AG04450 (cell line): ENCODE measurements at regions not wholly inside any gene's neighbourhood (a gene's known extent, or its start where the extent isn't known, plus 50 kb on each side); places are given as distances from the start of the nearest gene placed in this dataset.

Source experiments
- CTCF ChIA-PET: fragments of 300-600, 350-600 bp; formaldehyde crosslinking; extraction: SDS; loops from one replicate; lab custom pipeline; 2022; ENCODE audit warnings: antibody characterized with exemption, inconsistent platforms; lab: Charles Lee
- POLR2A ChIA-PET: fragments of 350-600 bp; formaldehyde crosslinking; extraction: SDS; loops from one replicate; lab custom pipeline; 2021; ENCODE audit warnings: antibody characterized with exemption, inconsistent platforms; lab: Yijun Ruan, JAX
- DNase-seq: peaks from one replicate; pipeline ENCODE4 v3.0.0-alpha.2; 2011; ENCODE audit warnings: low read depth, low spot score
- H3K27ac ChIP-seq: one replicate; pipeline ENCODE4 v1.5.1; 2012; ENCODE audit warnings: low read depth, low read length, control low read depth
- H3K27me3 ChIP-seq: one replicate; pipeline ENCODE4 v1.6.0; 2012; ENCODE audit warnings: low read length; ENCODE audit not compliant: control insufficient read depth, insufficient read depth
- H3K4me3 ChIP-seq: 2 replicates; pipeline ENCODE4 v1.5.1; 2011; ENCODE audit warnings: mild to moderate bottlenecking, low read depth, low read length, control low read depth
- H3K9me3 ChIP-seq: 2 replicates; pipeline ENCODE4 v1.5.1; 2012; ENCODE audit warnings: low read length; ENCODE audit not compliant: control insufficient read depth, insufficient read depth
- CTCF ChIP-seq: IDR thresholded peaks from 2 replicates; pipeline ENCODE4 v1.5.1; 2011; ENCODE audit warnings: low read depth, low read length, control low read depth, inconsistent platforms

- Histone ChIP-seq H3K27me3 (no peaks in the 10 kb centered on the region), H3K9me3 (no peaks in the 10 kb centered on the region), H3K27ac (no peak overlapping the region), H3K4me3 (no peak overlapping the region)
- no peak for DNase-seq
- TF ChIP-seq CTCF, result no peak
- CTCF ChIA-PET, result no interaction called here
- POLR2A ChIA-PET, result no interaction called here
Observed at GRCh38 chr2:107419191-107419590, 407.5 kb upstream of the RGPD4 start.

- TF ChIP-seq CTCF, result no peak
- H3K9me3 ChIP-seq, result no peaks in the 10 kb centered on the region
- POLR2A ChIA-PET, result no interaction called here
Observed at GRCh38 chr2:107428781-107429180, 397.9 kb upstream of the RGPD4 start.

DNA sequence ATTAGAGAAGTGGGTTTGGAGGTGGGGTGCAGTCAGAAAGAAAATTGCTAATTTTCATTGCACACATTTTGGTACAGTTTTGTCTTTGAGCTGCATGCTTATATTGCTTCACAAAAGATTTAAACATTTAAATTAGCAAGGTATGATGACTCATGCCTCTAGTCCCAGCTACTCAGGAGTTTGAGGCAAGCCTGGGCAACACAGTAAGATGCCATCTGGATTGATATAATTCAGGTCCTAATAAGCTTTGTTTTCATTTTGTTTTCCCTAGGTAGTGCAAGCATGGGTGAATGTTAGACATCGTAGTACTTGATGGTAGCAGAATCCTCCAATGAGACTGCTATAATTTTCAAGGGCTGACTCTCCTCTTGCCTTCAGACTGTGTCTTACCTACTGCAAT is 396.7 kb upstream of the RGPD4 start:
- ChIA-PET CTCF (no interaction called here), POLR2A (no interaction called here)
- no peak for TF ChIP-seq CTCF
- Histone ChIP-seq H3K9me3 (no peaks in the 10 kb centered on the region), H3K27ac (no peak overlapping the region), H3K27me3 (no peaks in the 10 kb centered on the region), H3K4me3 (no peak overlapping the region)
- DNase-seq, result no peak

More at GRCh38 chr2:107428781-107429180, 397.9 kb upstream of the RGPD4 start:
- DNase-seq, result no peak
- no peak overlapping the region for H3K27ac ChIP-seq
- H3K4me3 ChIP-seq, result no peak overlapping the region
- no peaks in the 10 kb centered on the region for H3K27me3 ChIP-seq
- CTCF ChIA-PET, result no interaction called here

GRCh38 chr2:107430596-107431266 is 396.0 kb upstream of the RGPD4 start:
- no peaks in the 10 kb centered on the region for H3K27me3 ChIP-seq
- no peak overlapping the region for H3K4me3 ChIP-seq
- no peak overlapping the region for H3K27ac ChIP-seq
- no peak for TF ChIP-seq CTCF
- no peaks in the 10 kb centered on the region for H3K9me3 ChIP-seq
- DNase-seq, result no peak
- POLR2A ChIA-PET, result no interaction called here
- CTCF ChIA-PET, result no interaction called here

GRCh38 chr2:107436281-107436680 is 390.4 kb upstream of the RGPD4 start:
- no peak for TF ChIP-seq CTCF
- DNase-seq, result no peak
- Histone ChIP-seq H3K9me3 (no peaks in the 10 kb centered on the region), H3K27ac (no peak overlapping the region), H3K4me3 (no peak overlapping the region), H3K27me3 (no peaks in the 10 kb centered on the region)
- ChIA-PET CTCF (no interaction called here), POLR2A (no interaction called here)
